Hematopoietic multipotent progenitor cell treated with erythropoietin and hydrocortisone succinate and interleukin-3 and kit ligand, for 4 days (in vitro differentiated cells): ENCODE measurements at regions not wholly inside any gene's neighbourhood (a gene's known extent, or its start where the extent isn't known, plus 50 kb on each side); places are given as distances from the start of the nearest gene placed in this dataset.
"Not testable (repeated sequence)": the region's sequence is repeated elsewhere in the genome, so short reads cannot be mapped to it uniquely, and the experiment has no call there.

Source experiments
- DNase-seq: peaks from one replicate; pipeline ENCODE4 v3.0.0-alpha.2; 2015

DNA sequence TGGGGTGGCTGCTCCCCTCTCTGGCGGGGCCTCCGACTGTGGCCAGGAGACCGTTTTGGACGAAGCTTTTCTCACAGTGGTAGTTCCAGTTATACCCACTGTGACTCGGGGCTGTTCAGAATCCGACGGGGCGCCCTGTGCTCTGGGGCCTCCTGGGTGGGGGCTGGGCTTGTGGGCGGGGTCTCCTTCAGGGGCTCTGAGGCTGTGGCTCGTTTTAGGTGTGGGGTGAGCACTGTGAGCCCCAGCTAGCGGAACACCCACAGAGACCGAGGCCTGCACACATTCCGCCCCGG is 383.4 kb downstream of the TMEM121 start:
- DNase-seq = not testable (repeated sequence)

DNA sequence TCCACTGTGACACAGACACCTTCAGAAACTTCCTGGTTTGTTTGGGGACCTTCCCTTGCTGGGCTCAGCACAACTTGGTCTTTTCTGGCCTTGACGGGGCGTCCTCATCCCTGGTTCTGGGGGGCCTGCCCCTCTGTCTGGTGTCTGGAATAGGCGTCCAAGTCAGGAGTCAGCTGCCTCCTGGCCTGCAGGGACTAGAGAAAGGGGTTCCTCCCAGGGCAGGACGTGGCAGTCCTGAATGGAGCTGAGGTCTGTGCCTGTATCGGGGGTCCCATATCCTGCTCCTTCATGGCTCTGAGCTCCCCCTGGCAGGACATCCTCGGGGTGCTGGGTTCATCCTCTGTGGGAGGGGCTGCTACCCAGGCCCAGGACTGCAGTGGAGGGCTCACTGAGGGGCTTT is 384.0 kb downstream of the TMEM121 start:
- no peak for DNase-seq

GRCh38 chr14:105911006-105911847 is 384.8 kb downstream of the TMEM121 start:
- DNase-seq = no peak

DNA sequence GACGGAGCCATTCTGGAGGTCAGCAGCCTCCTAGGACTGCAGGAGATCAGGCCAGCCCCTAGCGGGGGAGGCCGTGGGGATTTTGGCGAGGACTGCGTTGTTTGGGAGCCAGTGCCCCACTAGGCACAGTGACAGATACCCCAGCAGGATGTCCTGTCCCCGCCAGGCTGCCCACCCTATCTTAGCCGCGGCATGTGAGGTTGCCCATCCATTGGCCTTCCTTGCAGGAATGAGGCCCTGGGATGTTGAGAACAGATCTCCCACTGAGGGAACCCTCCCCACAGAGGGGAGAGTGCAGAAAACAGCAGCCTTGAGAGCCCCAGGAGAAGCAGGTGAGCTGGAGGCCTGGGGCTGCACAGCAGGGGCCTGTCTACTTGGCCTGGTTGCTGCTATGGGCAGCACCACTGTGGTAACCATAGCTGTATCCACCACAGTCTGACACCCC is 385.5 kb downstream of the TMEM121 start:
- DNase-seq = not testable (repeated sequence)

DNA sequence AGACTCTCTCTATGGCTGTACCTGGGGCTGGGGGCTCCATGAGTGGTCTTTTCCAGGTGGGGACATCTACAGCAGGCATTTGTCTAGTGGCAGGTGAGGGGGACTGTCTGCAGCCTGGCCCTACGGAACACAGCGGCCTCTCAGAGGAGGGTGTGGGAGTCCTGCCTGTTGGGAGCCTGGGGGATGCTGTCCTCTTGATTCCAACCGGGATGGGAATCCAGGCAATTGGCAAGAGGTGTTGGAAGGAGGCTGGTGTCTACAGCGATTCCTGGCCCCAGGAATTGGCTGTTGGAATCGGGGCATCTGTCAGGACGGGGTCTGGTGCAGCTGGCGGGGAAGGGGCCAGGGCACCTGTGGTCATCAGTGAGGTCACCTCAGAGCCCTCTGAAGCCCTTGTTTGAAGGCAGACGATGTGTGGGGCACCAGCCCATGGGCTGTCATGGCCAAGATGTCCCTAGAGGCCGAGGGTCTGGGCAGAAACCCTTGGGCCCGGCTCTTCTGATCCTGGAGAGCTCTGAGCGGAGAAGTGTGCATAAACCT is 386.3 kb downstream of the TMEM121 start:
- no peak for DNase-seq

DNA sequence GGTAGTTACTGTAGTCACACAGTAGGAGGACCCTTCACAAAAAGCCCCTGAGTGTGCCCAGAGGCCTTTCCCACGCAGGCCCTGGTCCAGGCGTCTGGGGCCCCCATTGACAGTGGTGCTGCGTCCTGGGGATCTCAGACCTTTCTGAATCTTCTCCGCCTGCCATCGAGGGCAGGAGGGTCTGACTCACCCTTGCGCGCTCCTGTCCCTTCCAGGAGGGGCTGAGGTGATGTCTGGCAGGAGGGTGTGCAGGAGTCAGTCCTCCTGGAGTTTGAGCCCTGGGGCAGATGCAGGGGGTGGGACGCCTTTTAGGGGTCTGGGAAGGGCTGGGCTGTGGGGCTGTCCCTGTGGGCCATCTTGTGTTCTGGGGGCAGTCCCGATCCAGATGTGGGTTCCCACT is 386.8 kb downstream of the TMEM121 start:
- no peak for DNase-seq

- DNase-seq = no peak
Measured at GRCh38 chr14:105913861-105914260, 387.5 kb downstream of the TMEM121 start.

GRCh38 chr14:105914281-105914680 is 387.9 kb downstream of the TMEM121 start:
- DNase-seq = not testable (repeated sequence)

DNA sequence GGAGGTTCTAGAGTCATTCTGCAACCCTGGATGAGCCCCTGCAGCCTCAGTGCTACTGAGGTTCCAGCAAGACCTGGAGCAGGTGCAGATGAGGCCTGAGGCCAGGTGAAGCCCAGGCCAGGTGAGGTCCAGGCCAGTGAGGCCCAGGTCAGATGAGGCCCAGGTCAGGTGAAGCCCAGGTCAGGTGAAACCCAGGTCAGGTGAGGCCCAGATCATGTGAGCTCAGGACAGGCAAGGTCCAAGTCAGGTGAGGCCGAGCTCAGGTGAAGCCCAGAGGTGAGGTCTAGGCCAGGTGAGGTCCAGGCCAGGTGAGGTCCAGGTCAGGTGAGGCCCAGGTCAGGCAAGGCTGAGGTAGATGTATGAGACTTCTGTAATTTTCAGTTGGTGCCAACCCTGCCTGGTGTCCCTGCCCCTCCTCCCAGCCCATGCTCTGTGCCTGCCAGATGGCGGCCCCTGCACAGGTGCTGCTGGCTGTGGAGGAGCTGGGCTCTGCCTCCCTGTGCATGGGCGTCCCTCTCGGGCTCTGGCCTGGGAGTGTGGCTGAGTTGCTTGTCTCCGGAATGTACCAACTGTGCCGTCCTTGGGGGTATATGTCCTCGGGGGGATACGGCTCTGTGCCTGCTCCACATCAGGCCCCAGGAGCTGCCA is 388.5 kb downstream of the TMEM121 start:
- DNase-seq = no peak

DNA sequence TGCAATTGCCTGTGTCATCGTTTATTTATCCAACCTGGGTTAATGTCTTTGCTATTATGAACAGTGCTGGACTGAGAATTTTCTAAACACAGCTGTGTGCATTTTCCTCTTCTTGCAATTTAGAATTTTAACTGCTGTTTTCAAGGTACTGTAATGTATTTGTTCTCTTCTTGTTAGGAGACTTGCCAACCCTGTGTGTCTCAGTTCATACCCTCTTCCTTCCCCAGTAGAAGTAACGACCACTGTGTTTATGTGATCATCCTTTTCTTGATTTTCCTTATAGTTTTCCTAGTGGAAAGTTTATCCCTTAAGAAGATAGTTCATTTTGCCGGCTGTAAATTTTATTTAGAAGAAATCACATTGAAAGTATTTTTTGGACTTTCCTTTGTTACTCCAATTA is 389.2 kb downstream of the TMEM121 start:
- not testable (repeated sequence) for DNase-seq

DNA sequence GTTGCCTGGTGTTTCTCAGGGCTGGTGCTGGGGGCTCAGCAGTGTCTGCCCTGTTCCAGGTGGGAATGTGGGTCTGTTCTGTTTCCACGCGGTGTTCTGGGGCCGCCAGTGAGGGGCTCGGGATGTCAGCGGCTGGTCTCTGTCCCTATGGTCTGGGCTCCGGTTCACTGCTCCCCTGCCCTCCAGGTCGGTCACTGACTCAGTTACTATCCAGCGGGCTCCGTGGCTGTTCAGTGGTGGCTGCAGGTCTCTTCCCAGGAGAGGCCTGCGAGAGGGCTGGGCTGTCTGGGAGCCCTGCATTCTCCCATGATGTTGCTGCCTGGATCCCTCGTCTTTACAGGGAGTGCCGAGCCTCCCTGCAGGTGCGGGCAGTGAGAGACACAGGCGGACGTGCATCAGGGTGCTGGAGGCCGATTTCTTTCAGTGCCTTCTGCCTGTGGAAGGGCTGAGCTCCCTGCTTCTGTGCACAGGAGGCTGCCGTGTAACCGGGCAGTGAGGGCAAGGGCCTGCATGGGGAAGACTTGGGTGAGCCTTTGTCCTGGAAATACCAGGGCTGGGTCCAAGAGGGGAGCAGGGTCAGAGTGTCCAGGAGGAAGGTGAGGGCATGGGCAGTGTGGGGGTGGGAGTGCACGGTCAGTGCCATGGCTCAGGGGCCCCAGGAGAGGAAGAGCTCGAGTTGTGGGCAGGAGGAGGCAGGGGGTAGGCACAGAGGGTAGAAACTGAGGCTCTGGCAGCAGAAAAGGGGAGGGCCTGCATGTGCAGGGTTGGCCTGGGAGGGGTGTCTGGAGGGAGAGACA is 391.0 kb downstream of the TMEM121 start:
- DNase-seq = not testable (repeated sequence)

DNA sequence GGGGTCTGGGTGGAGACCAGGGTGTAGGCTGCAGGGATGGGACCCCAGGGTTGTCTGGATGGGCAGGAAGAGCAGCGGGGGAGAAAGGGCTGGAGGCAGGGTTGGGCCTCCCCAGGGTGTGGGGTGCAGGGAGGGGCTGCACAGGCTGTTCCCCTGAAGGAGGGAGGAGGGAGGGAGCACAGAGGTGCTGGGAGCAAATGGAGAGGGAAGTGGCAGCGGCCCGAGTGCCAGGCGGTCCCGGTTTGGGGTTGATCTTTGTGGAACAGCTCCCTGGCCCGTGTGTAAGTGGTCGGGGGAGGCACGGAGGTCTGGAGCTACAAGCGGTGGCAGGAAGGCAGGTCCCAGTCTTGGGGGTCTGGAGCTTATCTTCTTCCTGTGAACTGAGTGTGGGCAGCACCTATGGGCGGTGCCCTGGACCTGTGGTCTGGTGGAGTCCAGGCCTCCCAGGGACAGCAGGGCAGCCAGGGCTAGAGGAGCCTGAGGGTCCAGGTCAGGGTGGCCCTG is 391.6 kb downstream of the TMEM121 start:
- peak; percentile 50 for DNase-seq

GRCh38 chr14:105918496-105919262 is 392.3 kb downstream of the TMEM121 start:
- DNase-seq = no peak

DNA sequence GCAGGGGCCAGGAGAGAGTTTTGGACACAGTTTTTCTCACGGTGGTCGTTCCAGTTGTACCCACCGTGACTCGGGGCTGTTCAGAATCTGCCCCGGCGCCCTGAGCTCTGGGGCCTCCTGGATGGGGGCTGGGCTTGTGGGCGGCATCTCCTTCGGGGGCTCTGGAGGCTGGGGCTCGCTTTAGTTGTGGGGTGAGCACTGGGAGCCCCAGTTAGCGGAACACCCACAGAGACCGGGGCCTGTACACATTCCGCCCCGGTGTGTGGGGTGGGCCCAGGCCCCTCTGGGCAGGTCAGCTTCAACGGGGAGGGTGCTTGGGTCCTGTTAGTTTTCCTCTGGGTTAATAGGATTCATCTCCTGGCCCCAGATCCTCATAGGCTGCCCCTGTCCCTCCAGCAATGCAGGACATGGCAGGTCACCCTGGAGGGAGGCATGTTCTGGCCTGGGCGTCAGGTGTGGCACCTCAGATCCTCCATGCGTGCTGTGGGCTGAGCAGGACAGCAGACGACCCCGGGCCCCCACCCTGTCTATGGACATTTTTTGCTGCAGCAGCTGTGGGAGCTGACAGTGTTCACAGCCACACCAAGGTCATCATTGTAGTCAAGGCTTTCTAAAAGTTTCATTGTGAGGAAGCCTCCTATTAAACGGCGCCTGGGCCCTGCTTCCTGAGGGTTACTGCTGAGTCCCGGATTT is 393.2 kb downstream of the TMEM121 start:
- no peak for DNase-seq

DNA sequence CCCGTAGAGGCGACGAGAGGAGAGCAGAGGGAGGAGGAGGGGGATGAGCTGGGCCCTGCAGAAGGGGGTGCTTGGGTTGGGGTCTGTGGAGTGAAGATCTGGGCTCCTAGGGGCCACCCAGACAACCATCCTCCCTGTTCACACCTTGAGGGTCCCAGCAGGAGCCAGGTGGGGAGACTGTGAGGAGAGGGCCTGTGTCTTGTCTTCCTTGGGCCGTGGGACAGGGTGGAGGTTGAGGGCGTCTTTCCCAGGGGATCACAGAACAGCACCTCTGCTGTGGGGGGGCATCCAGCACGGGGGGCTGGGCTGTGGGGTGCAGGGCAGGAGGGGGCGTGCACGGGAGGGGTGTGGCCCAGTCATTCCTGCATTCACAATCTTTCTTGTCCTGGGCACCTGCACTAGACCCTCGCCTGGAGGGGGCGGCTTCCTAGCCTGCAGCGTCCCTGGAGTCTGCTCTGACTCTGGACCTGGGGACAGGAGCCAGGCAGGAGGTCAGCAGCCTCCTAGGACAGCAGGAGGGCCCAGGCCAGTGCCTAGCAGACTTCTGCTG is 393.8 kb downstream of the TMEM121 start:
- not testable (repeated sequence) for DNase-seq

DNA sequence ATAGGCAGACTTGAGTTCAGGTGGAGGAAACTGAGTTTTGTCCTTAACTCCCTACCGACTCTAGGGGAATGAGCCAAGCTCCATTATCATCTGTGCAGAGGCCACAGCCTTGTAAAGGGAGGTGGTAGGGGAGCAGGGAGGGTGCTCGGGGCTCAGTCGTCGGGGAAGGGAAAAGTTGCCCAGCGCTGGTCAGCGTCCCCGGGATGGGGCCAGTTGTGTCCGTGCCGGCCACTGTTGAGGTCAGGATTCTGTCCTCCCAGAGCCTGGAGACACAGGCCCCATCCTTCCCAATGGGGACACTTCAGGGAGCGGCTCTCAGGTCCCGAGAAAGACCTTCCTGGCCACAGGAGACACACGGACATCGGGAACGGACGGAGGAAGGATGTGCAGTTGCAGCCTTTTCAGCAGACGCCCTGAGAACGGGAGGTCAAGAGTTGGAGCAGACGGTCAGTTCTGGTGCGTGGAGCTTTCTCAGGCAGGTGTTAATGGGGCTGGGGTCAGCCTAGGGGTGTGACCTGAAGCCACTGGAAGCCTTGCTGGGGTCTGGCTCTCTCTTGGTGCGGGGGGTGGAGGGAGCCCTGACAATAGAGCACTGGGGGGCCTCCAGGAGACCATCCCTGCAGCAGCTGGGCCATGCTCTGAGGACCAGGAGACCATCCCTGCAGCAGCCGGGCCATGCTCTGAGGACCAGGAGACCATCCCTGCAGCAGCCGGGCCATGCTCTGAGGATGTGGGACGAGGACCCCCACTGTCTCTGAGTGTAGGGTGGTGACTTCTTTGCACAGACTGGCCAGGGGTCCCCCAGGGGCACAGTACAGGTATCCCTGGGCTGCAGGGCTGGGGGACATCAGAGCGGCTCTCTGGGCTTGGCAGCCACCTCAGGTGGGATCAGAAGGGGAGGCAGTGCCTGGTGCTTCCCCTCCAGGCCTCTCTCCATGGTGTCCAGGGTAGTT is 394.7 kb downstream of the TMEM121 start:
- not testable (repeated sequence) for DNase-seq

DNA sequence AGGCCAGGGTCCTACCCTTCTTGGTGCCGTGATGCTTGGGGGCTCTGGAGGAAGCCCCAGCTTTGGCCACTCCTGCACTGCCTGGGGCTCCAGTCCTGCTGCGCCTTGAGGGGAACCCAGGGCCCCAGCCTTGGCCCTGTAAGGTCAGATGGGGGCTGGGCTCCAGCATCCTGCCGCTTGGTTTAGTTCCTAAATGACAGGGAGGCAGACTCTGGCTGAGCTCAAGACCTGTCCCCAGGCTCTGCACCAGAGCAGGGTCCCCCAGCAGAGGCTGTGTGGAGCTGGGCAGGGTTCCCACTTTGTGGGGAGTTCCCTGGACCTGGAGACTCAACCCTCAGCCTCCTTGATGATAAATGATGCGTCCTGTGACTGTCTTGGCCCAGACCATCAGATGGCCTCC is 395.4 kb downstream of the TMEM121 start:
- DNase-seq = not testable (repeated sequence)

- peak; percentile 56 for DNase-seq
Measured at GRCh38 chr14:105923520-105924191, 397.3 kb downstream of the TMEM121 start.

GRCh38 chr14:105924951-105925591 is 398.7 kb downstream of the TMEM121 start:
- DNase-seq = no peak
